ENCODE measurements at regions not wholly inside any gene's neighbourhood (a gene's known extent, or its start where the extent isn't known, plus 50 kb on each side); places are given as distances from the start of the nearest gene placed in this dataset.

GRCh38 chr2:187991389-187991788 is 300.3 kb upstream of the GULP1 start:
- H3K4me1 ChIP-seq (replicated peaks in 1 of 4; ENCODE audit: control insufficient read depth in 3 of 4, insufficient read depth in 4 of 4, low read length in 3 of 4): peaks cover 2 to 27% (median 20%) of the 10 kb centered on the region in 4 experiments; a peak in 6 of 7 replicates
- TF ChIP-seq NANOG (IDR thresholded peaks at IDR 0.05; ENCODE audit: insufficient read depth, low read depth, low read length, poor library complexity, severe bottlenecking) (no peak), ATF3 (IDR thresholded peaks at IDR 0.05; ENCODE audit: insufficient read depth, low read depth, low read length) (no peak), CEBPB (IDR thresholded peaks at IDR 0.05; ENCODE audit: low read depth, low read length) (no peak), POU5F1 (IDR thresholded peaks at IDR 0.05; ENCODE audit: low read depth, low read length) (no peak)

More at GRCh38 chr2:187991389-187991788, 300.3 kb upstream of the GULP1 start:
- no peaks in the 10 kb centered on the region for H3K36me3 ChIP-seq (ENCODE audit: control insufficient read depth in 2 of 4, insufficient read depth in 4 of 4, low read length in 3 of 4)
- CTCF ChIA-PET (ENCODE audit: partially characterized antibody): no interaction called here
- H3K23ac ChIP-seq (ENCODE audit: insufficient read length): no peak overlapping the region
- H2AK5ac ChIP-seq (ENCODE audit: low read depth, low read length): no peak overlapping the region
- H2AFZ ChIP-seq (ENCODE audit: low read length): no peak overlapping the region
- DNase-seq (ENCODE audit: low read depth in 1 of 2, low spot score in 2 of 2) (no peak), FAIRE-seq (no peak)
- H2BK15ac ChIP-seq (ENCODE audit: low read length): no peak overlapping the region
- WGBS, 2 experiments (ENCODE audit: extremely low coverage in 1 of 2, insufficient coverage in 1 of 2, insufficient read length in 1 of 2, insufficient replicate concordance in 2 of 2, low coverage in 1 of 2, low lambda C conversion rate in 2 of 2, missing lambda C conversion rate in 1 of 2): 84% methylated on average over 1 of the region's 1 CpG; no CpG with 5 or more reads in 1 of the 2 experiments
- no peaks in the 10 kb centered on the region for H4K20me1 ChIP-seq (replicated peaks in 1 of 2; ENCODE audit: control insufficient read depth in 1 of 2, insufficient read depth in 2 of 2, low read length in 2 of 2)
- no peak overlapping the region for H4K91ac ChIP-seq (replicated peaks; ENCODE audit: insufficient read length, low read length)
- peak overlapping the region; percentile 69 for H2BK120ac ChIP-seq (replicated peaks; ENCODE audit: low read depth, low read length)
- no peak overlapping the region for H2BK12ac ChIP-seq (ENCODE audit: low read depth, low read length)
- H3K79me1 ChIP-seq (ENCODE audit: low read depth, low read length): no peaks in the 10 kb centered on the region
- no peak overlapping the region for H3K56ac ChIP-seq (replicated peaks; ENCODE audit: insufficient read length, low read depth, low read length)
- no peak overlapping the region for H4K8ac ChIP-seq (ENCODE audit: extremely low read depth, insufficient read depth, low read length)
- H2BK5ac ChIP-seq (ENCODE audit: low read depth, low read length): no peak overlapping the region
- no peak overlapping the region for H3K4ac ChIP-seq (replicated peaks; ENCODE audit: insufficient read length, low read depth, low read length)
- no peaks in the 10 kb centered on the region for H3K79me2 ChIP-seq (ENCODE audit: control insufficient read depth in 1 of 2, insufficient read depth in 2 of 2, low read length in 2 of 2)
- H3K27me3 ChIP-seq (replicated peaks in 1 of 4; ENCODE audit: control insufficient read depth in 3 of 4, extremely low read depth in 1 of 4, insufficient read depth in 3 of 4, low read length in 3 of 4): no peaks in the 10 kb centered on the region
- H3K18ac ChIP-seq (ENCODE audit: extremely low read depth, low read length): no peak overlapping the region
- no peak overlapping the region for H3K27ac ChIP-seq (ENCODE audit: low read depth, low read length)
- POLR2A ChIA-PET (ENCODE audit: partially characterized antibody): interaction anchor here (3.2 kb wide), 1 partner anchor 42 kb away, joined by 12 read pairs; no protein-coding TSS in a partner anchor
- H3K9ac ChIP-seq (replicated peaks in 1 of 4; ENCODE audit: extremely low read depth in 1 of 4, low read depth in 3 of 4, low read length in 3 of 4): no peak overlapping the region
- H4K5ac ChIP-seq (ENCODE audit: insufficient read length, low read depth, low read length): no peak overlapping the region
- no peak overlapping the region for H3K4me3 ChIP-seq (ENCODE audit: extremely low read depth in 1 of 4, insufficient read depth in 2 of 4, low read depth in 3 of 4, low read length in 4 of 4)
- H3K23me2 ChIP-seq (ENCODE audit: low read depth, low read length): no peaks in the 10 kb centered on the region
- no peaks in the 10 kb centered on the region for H3K9me3 ChIP-seq (ENCODE audit: insufficient read depth in 2 of 2, low read depth in 1 of 2, low read length in 1 of 2)
- no peak overlapping the region for H3K4me2 ChIP-seq (ENCODE audit: insufficient read depth in 1 of 2, low read depth in 2 of 2, low read length in 2 of 2)
- no peak overlapping the region for H3K14ac ChIP-seq (ENCODE audit: insufficient read length)
- H2BK20ac ChIP-seq (ENCODE audit: low read length): no peak overlapping the region

All from H1 (cell line).